Stimulated activated CD4-positive, alpha-beta T cell treated with anti-CD3 and anti-CD28 coated beads, TNF-alpha, amount 100 ng/mL, for 48 hours (primary cell): ENCODE measurements at regions not wholly inside any gene's neighbourhood (a gene's known extent, or its start where the extent isn't known, plus 50 kb on each side); places are given as distances from the start of the nearest gene placed in this dataset.

Experiments
- DNase-seq, 3 donors: peaks; one replicate each; pipeline ENCODE4 v3.0.0-alpha.2; 2020; ENCODE audit warnings: low read depth in 3 of 3

- no peak for DNase-seq
Observed at GRCh38 chr15:77557564-77557963, 75.1 kb downstream of the LINGO1 start.

GRCh38 chr15:77557144-77557543, 75.6 kb downstream of the LINGO1 start:
- DNase-seq: no peak

- DNase-seq: no peak
Observed at GRCh38 chr15:77556622-77557021, 76.1 kb downstream of the LINGO1 start.

GRCh38 chr15:77555232-77555631, 77.5 kb downstream of the LINGO1 start:
- no peak for DNase-seq

- DNase-seq: no peak
Observed at GRCh38 chr15:77554306-77555080, 78.2 kb downstream of the LINGO1 start.

- DNase-seq: no peak
Observed at GRCh38 chr15:77553695-77554094, 79.0 kb downstream of the LINGO1 start.

GRCh38 chr15:77553257-77553656, 79.5 kb downstream of the LINGO1 start:
- DNase-seq: no peak

GRCh38 chr15:77552066-77552465, 80.6 kb downstream of the LINGO1 start:
- DNase-seq: no peak

GRCh38 chr15:77550301-77551251, 82.1 kb downstream of the LINGO1 start:
- no peak for DNase-seq

GRCh38 chr15:77549576-77550288, 83.0 kb downstream of the LINGO1 start:
- no peak for DNase-seq

- DNase-seq: no peak
Observed at GRCh38 chr15:77548589-77549557, 83.8 kb downstream of the LINGO1 start.

GRCh38 chr15:77547801-77548588, 84.7 kb downstream of the LINGO1 start:
- DNase-seq: no peak

- no peak for DNase-seq
Observed at GRCh38 chr15:77546870-77547269, 85.8 kb downstream of the LINGO1 start.

GRCh38 chr15:77546050-77546501, 86.6 kb downstream of the LINGO1 start:
- no peak for DNase-seq

- DNase-seq: no peak
Observed at GRCh38 chr15:77545058-77545457, 87.7 kb downstream of the LINGO1 start.

- no peak for DNase-seq
Observed at GRCh38 chr15:77544162-77544561, 88.5 kb downstream of the LINGO1 start.

- DNase-seq: peak; percentile 54 to 66 (median 55)
Observed at GRCh38 chr15:77543159-77543882, 89.4 kb downstream of the LINGO1 start.

- DNase-seq: no peak
Observed at GRCh38 chr15:77542491-77543001, 90.2 kb downstream of the LINGO1 start.
